GM10266 (cell line): ENCODE measurements at regions not wholly inside any gene's neighbourhood (a gene's known extent, or its start where the extent isn't known, plus 50 kb on each side); places are given as distances from the start of the nearest gene placed in this dataset.

Source experiments
- DNase-seq: peaks from one replicate; pipeline ENCODE4 v3.0.0; 2012; ENCODE audit errors: extremely low spot score
- CTCF ChIP-seq: IDR thresholded peaks from 2 replicates; pipeline ENCODE4 v1.5.1; 2012; ENCODE audit warnings: mild to moderate bottlenecking, low read depth; ENCODE audit not compliant: control insufficient read depth, insufficient read depth; ENCODE audit errors: missing control alignments

- no peak for DNase-seq
- no peak for TF ChIP-seq CTCF
These were observed 79.6 kb downstream of the SOX2 start for GRCh38 chr3:181791056-181791955.

- DNase-seq: no peak
- TF ChIP-seq CTCF: no peak
These were observed 81.3 kb downstream of the SOX2 start for GRCh38 chr3:181793006-181793405.

GRCh38 chr3:181794011-181794790, 82.5 kb downstream of the SOX2 start:
- no peak for DNase-seq
- TF ChIP-seq CTCF: no peak

- no peak for DNase-seq
- TF ChIP-seq CTCF: no peak
These were observed 84.9 kb downstream of the SOX2 start for GRCh38 chr3:181796641-181797040.

- TF ChIP-seq CTCF: no peak
- DNase-seq: no peak
These were observed 85.7 kb downstream of the SOX2 start for GRCh38 chr3:181797431-181797830.

GRCh38 chr3:181805703-181806102, 94.0 kb downstream of the SOX2 start:
- TF ChIP-seq CTCF: no peak
- DNase-seq: no peak

- DNase-seq: no peak
- no peak for TF ChIP-seq CTCF
These were observed 96.3 kb downstream of the SOX2 start for GRCh38 chr3:181808053-181808452.
